ENCODE measurements at regions not wholly inside any gene's neighbourhood (a gene's known extent, or its start where the extent isn't known, plus 50 kb on each side); places are given as distances from the start of the nearest gene placed in this dataset.

DNA sequence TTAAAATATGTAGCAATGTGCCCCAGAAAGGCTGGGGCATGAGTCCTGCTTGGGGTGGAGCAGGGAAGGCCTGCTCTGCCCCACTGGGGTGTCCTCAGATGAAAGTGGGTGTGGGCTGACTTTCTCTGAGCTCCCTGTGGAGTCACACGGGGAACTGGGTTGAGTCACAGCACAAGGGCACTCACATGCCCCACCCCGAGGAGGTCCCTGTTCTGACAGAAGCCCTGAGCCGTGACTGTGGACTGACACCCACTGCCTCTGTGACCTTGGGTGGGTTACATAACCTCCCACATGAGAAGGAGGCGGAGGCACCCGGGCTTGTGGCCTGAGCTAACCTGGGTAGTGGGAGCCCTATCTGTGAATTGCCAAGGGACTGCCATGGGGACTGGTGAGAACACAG lies 52.5 kb upstream of the TINAGL1 start (continued):
- TF ChIP-seq, protein P1, sequence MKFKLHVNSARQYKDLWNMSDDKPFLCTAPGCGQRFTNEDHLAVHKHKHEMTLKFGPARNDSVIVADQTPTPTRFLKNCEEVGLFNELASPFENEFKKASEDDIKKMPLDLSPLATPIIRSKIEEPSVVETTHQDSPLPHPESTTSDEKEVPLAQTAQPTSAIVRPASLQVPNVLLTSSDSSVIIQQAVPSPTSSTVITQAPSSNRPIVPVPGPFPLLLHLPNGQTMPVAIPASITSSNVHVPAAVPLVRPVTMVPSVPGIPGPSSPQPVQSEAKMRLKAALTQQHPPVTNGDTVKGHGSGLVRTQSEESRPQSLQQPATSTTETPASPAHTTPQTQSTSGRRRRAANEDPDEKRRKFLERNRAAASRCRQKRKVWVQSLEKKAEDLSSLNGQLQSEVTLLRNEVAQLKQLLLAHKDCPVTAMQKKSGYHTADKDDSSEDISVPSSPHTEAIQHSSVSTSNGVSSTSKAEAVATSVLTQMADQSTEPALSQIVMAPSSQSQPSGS (CRISPR knock-in tag; IDR thresholded peaks at IDR 0.05): 0 out of 2 replicates have a peak, but pooled peaks have one; percentile 25
- TF ChIP-seq MIER2 (CRISPR knock-in tag; IDR thresholded peaks at IDR 0.05) (no peak), FOXP1 (IDR thresholded peaks at IDR 0.05) (no peak), FOXP1 (CRISPR knock-in tag; IDR thresholded peaks at IDR 0.05) (0 out of 2 replicates have a peak, but pooled peaks have one; percentile 7), HNRNPK (IDR thresholded peaks at IDR 0.05; ENCODE audit: low read depth, low read length, poor library complexity, severe bottlenecking) (no peak), TGIF2 (CRISPR knock-in tag; IDR thresholded peaks at IDR 0.05) (no peak), ZNF317 (CRISPR knock-in tag; IDR thresholded peaks at IDR 0.05) (0 out of 2 replicates have a peak, but pooled peaks have one; percentile 29), ZNF770 (CRISPR knock-in tag; IDR thresholded peaks at IDR 0.05) (no peak), MAFG (CRISPR knock-in tag; IDR thresholded peaks at IDR 0.05) (no peak), ZNF543 (CRISPR knock-in tag; IDR thresholded peaks at IDR 0.05) (0 out of 2 replicates have a peak, but pooled peaks have one; percentile 44), CSRNP1 (CRISPR knock-in tag; IDR thresholded peaks at IDR 0.05) (no peak), ZNF557 (CRISPR knock-in tag; IDR thresholded peaks at IDR 0.05) (no peak), TFAP4 (IDR thresholded peaks at IDR 0.05; ENCODE audit: borderline replicate concordance, low read depth) (no peak), ZNF333 (CRISPR knock-in tag; IDR thresholded peaks at IDR 0.05; ENCODE audit: borderline replicate concordance) (no peak)
- TF ChIP-seq, protein P2, sequence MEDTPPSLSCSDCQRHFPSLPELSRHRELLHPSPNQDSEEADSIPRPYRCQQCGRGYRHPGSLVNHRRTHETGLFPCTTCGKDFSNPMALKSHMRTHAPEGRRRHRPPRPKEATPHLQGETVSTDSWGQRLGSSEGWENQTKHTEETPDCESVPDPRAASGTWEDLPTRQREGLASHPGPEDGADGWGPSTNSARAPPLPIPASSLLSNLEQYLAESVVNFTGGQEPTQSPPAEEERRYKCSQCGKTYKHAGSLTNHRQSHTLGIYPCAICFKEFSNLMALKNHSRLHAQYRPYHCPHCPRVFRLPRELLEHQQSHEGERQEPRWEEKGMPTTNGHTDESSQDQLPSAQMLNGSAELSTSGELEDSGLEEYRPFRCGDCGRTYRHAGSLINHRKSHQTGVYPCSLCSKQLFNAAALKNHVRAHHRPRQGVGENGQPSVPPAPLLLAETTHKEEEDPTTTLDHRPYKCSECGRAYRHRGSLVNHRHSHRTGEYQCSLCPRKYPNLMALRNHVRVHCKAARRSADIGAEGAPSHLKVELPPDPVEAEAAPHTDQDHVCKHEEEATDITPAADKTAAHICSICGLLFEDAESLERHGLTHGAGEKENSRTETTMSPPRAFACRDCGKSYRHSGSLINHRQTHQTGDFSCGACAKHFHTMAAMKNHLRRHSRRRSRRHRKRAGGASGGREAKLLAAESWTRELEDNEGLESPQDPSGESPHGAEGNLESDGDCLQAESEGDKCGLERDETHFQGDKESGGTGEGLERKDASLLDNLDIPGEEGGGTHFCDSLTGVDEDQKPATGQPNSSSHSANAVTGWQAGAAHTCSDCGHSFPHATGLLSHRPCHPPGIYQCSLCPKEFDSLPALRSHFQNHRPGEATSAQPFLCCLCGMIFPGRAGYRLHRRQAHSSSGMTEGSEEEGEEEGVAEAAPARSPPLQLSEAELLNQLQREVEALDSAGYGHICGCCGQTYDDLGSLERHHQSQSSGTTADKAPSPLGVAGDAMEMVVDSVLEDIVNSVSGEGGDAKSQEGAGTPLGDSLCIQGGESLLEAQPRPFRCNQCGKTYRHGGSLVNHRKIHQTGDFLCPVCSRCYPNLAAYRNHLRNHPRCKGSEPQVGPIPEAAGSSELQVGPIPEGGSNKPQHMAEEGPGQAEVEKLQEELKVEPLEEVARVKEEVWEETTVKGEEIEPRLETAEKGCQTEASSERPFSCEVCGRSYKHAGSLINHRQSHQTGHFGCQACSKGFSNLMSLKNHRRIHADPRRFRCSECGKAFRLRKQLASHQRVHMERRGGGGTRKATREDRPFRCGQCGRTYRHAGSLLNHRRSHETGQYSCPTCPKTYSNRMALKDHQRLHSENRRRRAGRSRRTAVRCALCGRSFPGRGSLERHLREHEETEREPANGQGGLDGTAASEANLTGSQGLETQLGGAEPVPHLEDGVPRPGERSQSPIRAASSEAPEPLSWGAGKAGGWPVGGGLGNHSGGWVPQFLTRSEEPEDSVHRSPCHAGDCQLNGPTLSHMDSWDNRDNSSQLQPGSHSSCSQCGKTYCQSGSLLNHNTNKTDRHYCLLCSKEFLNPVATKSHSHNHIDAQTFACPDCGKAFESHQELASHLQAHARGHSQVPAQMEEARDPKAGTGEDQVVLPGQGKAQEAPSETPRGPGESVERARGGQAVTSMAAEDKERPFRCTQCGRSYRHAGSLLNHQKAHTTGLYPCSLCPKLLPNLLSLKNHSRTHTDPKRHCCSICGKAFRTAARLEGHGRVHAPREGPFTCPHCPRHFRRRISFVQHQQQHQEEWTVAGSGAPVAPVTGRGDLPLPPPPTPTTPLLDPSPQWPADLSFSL (CRISPR knock-in tag; IDR thresholded peaks at IDR 0.05): no peak
- TF ChIP-seq, protein P3, sequence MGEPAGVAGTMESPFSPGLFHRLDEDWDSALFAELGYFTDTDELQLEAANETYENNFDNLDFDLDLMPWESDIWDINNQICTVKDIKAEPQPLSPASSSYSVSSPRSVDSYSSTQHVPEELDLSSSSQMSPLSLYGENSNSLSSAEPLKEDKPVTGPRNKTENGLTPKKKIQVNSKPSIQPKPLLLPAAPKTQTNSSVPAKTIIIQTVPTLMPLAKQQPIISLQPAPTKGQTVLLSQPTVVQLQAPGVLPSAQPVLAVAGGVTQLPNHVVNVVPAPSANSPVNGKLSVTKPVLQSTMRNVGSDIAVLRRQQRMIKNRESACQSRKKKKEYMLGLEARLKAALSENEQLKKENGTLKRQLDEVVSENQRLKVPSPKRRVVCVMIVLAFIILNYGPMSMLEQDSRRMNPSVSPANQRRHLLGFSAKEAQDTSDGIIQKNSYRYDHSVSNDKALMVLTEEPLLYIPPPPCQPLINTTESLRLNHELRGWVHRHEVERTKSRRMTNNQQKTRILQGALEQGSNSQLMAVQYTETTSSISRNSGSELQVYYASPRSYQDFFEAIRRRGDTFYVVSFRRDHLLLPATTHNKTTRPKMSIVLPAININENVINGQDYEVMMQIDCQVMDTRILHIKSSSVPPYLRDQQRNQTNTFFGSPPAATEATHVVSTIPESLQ (CRISPR knock-in tag; conservative IDR thresholded peaks at IDR 0.05): no peak

Measured in HepG2 (cell line).